ENCODE measurements at regions not wholly inside any gene's neighbourhood (a gene's known extent, or its start where the extent isn't known, plus 50 kb on each side); places are given as distances from the start of the nearest gene placed in this dataset.

- no peak overlapping the region for H3K27ac ChIP-seq
- no peak for DNase-seq
- H3K4me1 ChIP-seq: no peaks in the 10 kb centered on the region
- no peak overlapping the region for H3K4me3 ChIP-seq
- TF ChIP-seq CTCF (IDR thresholded peaks at IDR 0.05): no peak
- TF ChIP-seq POLR2A (IDR thresholded peaks at IDR 0.05): no peak
- H3K27me3 ChIP-seq: no peaks in the 10 kb centered on the region
- H3K36me3 ChIP-seq: peaks cover 0 to 6% (median 0%) of the 10 kb centered on the region in 3 donors
- H3K9me3 ChIP-seq: no peaks in the 10 kb centered on the region
- intact Hi-C loops (cut with DNase I): no loop called here
These were observed 63.5 kb downstream of the TANC2 start for GRCh38 chr17:63029541-63029940.

GRCh38 chr17:63032142-63032541, 66.1 kb downstream of the TANC2 start:
- Histone ChIP-seq H3K9me3 (no peaks in the 10 kb centered on the region), H3K36me3 (peaks cover 0 to 6% (median 0%) of the 10 kb centered on the region in 3 donors), H3K27ac (no peak overlapping the region), H3K4me1 (no peaks in the 10 kb centered on the region), H3K27me3 (no peaks in the 10 kb centered on the region), H3K4me3 (no peak overlapping the region)
- no peak for TF ChIP-seq CTCF (IDR thresholded peaks at IDR 0.05)
- no peak for TF ChIP-seq POLR2A (IDR thresholded peaks at IDR 0.05)
- WGBS, 2 donors: 88 to 92% methylated on average over 2 of the region's 2 CpGs
- no peak for DNase-seq
- intact Hi-C loops (cut with DNase I): no loop called here

GRCh38 chr17:63033142-63033541, 67.1 kb downstream of the TANC2 start:
- no peaks in the 10 kb centered on the region for H3K9me3 ChIP-seq
- peaks cover 0 to 6% (median 0%) of the 10 kb centered on the region in 3 donors for H3K36me3 ChIP-seq
- H3K4me1 ChIP-seq: no peaks in the 10 kb centered on the region
- no peak overlapping the region for H3K4me3 ChIP-seq
- 91 to 96% methylated on average over 2 of the region's 2 CpGs for WGBS, 2 donors
- intact Hi-C loops (cut with DNase I): no loop called here
- H3K27me3 ChIP-seq: no peaks in the 10 kb centered on the region
- H3K27ac ChIP-seq: no peak overlapping the region
- TF ChIP-seq POLR2A (IDR thresholded peaks at IDR 0.05) (no peak), CTCF (IDR thresholded peaks at IDR 0.05) (no peak)
- no peak for DNase-seq

- H3K4me3 ChIP-seq: no peak overlapping the region
- intact Hi-C loops (cut with DNase I): no loop called here
- peaks cover 0 to 6% (median 0%) of the 10 kb centered on the region in 3 donors for H3K36me3 ChIP-seq
- H3K27ac ChIP-seq: no peak overlapping the region
- DNase-seq: no peak
- H3K9me3 ChIP-seq: no peaks in the 10 kb centered on the region
- no peaks in the 10 kb centered on the region for H3K27me3 ChIP-seq
- WGBS, 2 donors: 73 to 78% methylated on average over 4 of the region's 4 CpGs
- peaks cover 0 to 12% (median 3%) of the 10 kb centered on the region in 3 donors for H3K4me1 ChIP-seq
- TF ChIP-seq CTCF (IDR thresholded peaks at IDR 0.05) (no peak), POLR2A (IDR thresholded peaks at IDR 0.05) (no peak)
These were observed 69.2 kb downstream of the TANC2 start for GRCh38 chr17:63035271-63035670.

GRCh38 chr17:63035695-63036094, 69.7 kb downstream of the TANC2 start:
- DNase-seq: no peak
- no peak for TF ChIP-seq POLR2A (IDR thresholded peaks at IDR 0.05)
- TF ChIP-seq CTCF (IDR thresholded peaks at IDR 0.05): no peak
- Histone ChIP-seq H3K9me3 (no peaks in the 10 kb centered on the region), H3K36me3 (peaks cover 0 to 6% (median 0%) of the 10 kb centered on the region in 3 donors), H3K27ac (no peak overlapping the region), H3K4me3 (no peak overlapping the region), H3K27me3 (no peaks in the 10 kb centered on the region), H3K4me1 (peaks cover 0 to 17% (median 5%) of the 10 kb centered on the region in 3 donors)
- intact Hi-C loops (cut with DNase I): no loop called here
- WGBS, 2 donors: 65 to 67% methylated on average over 3 of the region's 3 CpGs
